ENCODE measurements at regions not wholly inside any gene's neighbourhood (a gene's known extent, or its start where the extent isn't known, plus 50 kb on each side); places are given as distances from the start of the nearest gene placed in this dataset.

DNA sequence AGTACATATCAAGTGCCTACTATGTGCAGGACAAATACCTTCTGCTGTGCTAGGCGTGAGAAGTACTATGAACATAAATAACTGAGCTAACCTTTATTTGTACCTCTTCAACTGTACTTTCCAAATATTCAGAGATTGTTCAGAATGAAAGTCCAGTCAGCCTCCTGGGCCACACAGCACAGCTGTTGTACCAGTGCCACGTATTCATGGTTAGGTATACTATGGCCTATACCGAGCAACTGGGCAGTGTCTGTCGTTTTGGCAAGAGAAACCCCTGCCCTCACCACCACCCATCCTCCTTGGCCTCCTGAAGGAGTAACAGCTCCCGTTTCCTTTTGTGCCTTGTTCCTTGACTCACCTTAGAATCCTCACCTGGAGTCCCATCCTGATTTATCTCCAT lies 53.0 kb downstream of the RASSF10 start:
- no peak overlapping the region for H3K4me3 ChIP-seq (ENCODE audit: low read depth, low read length)
- no peak for DNase-seq (ENCODE audit: low read depth)
- TF ChIP-seq POLR2A (IDR thresholded peaks at IDR 0.05; ENCODE audit: extremely low read depth, insufficient read length), result no peak
- TF ChIP-seq MYC (IDR thresholded peaks at IDR 0.05; ENCODE audit: low read depth, low read length), result no peak
- TF ChIP-seq, protein P1, sequence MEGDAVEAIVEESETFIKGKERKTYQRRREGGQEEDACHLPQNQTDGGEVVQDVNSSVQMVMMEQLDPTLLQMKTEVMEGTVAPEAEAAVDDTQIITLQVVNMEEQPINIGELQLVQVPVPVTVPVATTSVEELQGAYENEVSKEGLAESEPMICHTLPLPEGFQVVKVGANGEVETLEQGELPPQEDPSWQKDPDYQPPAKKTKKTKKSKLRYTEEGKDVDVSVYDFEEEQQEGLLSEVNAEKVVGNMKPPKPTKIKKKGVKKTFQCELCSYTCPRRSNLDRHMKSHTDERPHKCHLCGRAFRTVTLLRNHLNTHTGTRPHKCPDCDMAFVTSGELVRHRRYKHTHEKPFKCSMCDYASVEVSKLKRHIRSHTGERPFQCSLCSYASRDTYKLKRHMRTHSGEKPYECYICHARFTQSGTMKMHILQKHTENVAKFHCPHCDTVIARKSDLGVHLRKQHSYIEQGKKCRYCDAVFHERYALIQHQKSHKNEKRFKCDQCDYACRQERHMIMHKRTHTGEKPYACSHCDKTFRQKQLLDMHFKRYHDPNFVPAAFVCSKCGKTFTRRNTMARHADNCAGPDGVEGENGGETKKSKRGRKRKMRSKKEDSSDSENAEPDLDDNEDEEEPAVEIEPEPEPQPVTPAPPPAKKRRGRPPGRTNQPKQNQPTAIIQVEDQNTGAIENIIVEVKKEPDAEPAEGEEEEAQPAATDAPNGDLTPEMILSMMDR (IDR thresholded peaks at IDR 0.05; ENCODE audit: low read depth, low read length), result no peak
- TF ChIP-seq, protein P2, sequence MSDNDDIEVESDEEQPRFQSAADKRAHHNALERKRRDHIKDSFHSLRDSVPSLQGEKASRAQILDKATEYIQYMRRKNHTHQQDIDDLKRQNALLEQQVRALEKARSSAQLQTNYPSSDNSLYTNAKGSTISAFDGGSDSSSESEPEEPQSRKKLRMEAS (IDR thresholded peaks at IDR 0.05; ENCODE audit: low read depth, low read length), result no peak

DNA sequence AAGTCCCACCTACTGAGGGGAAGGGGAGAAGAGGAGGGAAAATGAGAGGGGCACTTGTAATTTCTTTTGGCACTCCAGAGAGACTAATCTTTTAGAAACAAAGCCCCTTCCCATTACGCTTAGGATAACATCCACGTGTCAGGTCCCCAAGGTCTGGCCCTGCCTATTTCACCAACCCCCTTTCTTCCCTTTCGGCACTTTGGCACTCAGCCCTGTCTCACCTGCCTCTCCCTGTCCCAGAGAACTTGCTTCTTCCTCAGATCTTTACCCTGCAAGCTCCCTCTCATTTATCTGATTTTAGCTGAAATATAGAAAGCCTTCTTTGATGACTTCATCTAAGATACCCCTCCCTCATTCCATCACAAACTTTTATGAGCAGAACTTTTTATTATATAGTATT lies 55.5 kb downstream of the RASSF10 start:
- TF ChIP-seq POLR2A (IDR thresholded peaks at IDR 0.05; ENCODE audit: extremely low read depth, insufficient read length) (no peak), MYC (IDR thresholded peaks at IDR 0.05; ENCODE audit: low read depth, low read length) (no peak)
- TF ChIP-seq, protein P2 (IDR thresholded peaks at IDR 0.05; ENCODE audit: low read depth, low read length), result no peak
- TF ChIP-seq, protein P1 (IDR thresholded peaks at IDR 0.05; ENCODE audit: low read depth, low read length), result no peak
- H3K4me3 ChIP-seq (ENCODE audit: low read depth, low read length), result no peak overlapping the region
- no peak for DNase-seq (ENCODE audit: low read depth)

DNA sequence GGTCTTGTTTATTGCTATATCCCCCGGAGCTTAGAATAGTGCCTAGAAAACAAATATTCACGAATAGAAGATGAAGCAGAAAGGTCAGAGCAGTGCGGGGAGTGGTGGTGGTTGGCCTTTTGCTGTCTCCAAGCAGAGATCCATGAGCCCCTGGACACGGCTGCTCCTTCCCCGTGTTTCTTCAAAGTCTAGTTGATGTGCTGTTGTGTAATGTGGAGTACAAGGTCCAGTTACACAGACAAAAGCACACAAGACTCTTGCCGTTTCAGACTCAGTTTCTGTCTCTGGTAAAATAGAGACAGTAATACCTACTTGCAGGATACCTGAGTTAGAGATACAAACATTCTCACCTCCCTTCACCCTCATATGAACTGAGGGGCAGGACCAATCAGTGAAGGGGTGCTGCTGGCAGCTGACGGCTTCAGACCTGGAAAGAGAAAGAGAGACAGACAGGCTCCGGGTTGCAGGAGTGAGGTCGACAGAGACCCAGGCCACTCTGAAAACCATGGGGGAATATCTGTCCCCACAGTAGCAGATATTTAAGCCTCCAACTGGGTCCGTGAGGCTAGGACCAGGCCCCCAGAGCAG lies 56.2 kb downstream of the RASSF10 start:
- DNase-seq (ENCODE audit: low read depth), result no peak
- TF ChIP-seq, protein P1 (IDR thresholded peaks at IDR 0.05; ENCODE audit: low read depth, low read length), result no peak
- TF ChIP-seq, protein P2 (IDR thresholded peaks at IDR 0.05; ENCODE audit: low read depth, low read length), result no peak
- no peak for TF ChIP-seq MYC (IDR thresholded peaks at IDR 0.05; ENCODE audit: low read depth, low read length)
- TF ChIP-seq POLR2A (IDR thresholded peaks at IDR 0.05; ENCODE audit: extremely low read depth, insufficient read length), result no peak
- H3K4me3 ChIP-seq (ENCODE audit: low read depth, low read length), result no peak overlapping the region

DNA sequence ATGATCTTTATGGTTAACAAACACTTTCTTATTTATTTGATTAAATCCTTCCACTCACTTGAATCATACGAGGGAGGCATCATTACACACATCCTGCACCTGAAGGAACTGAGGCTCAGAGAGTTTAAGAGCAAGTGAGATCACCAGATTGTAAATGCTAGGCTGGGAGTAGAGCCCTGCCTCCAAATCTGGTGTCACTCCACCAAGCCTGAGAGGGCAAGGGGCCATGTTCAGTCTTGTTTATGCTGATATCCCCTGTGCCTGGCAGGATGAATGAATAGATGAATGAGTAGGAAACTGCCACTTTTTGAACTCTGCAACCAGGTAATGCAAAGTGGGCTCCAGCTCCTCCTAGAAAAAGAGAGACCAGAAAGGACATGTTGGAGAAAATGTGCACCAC lies 59.1 kb downstream of the RASSF10 start:
- no peak for DNase-seq (ENCODE audit: low read depth)
- no peak overlapping the region for H3K4me3 ChIP-seq (ENCODE audit: low read depth, low read length)
- TF ChIP-seq MYC (IDR thresholded peaks at IDR 0.05; ENCODE audit: low read depth, low read length) (no peak), POLR2A (IDR thresholded peaks at IDR 0.05; ENCODE audit: extremely low read depth, insufficient read length) (no peak)
- TF ChIP-seq, protein P2 (IDR thresholded peaks at IDR 0.05; ENCODE audit: low read depth, low read length), result no peak
- TF ChIP-seq, protein P1 (IDR thresholded peaks at IDR 0.05; ENCODE audit: low read depth, low read length), result no peak

DNA sequence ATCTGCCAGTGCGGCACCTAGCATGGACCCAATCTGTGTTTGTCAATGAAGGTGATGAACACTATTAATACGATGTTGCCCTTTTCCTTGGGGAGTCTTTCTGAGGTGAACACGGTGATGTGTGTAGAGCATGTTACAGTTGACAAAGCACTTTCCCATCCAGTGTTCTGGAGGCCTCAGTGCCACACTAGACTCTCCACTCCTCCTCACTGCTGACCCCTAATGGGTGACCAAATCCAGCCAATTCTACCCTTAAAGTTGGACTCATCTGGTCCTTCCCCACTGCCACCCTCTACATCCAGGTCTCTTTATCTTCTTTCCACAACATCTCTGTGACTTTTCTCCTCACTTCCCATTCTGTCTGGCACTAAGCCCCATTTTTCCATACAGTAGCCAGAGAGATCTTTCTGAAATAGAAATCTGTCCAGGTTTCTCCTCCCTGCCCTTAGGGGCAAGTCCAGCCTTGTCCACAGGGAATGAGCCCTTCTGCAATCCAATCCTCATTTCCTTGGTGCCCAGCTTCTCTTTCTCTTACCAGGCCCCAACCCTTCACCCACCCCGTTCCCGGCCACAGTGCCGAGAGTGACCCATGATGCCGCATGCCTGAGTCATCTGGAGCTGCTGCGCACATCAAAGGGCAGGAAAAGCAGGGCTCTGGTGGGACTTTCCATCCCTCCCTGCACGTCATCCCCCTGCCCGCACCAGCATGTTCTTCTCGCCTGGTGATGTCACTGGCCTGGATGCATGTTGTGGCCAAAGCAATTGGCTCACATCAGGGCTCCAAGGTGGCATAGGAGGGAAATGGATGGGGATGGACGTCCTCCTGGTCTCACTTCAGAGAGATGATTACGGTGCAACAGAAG lies 64.2 kb downstream of the RASSF10 start:
- no peak for DNase-seq (ENCODE audit: low read depth)
- H3K4me3 ChIP-seq (ENCODE audit: low read depth, low read length), result no peak overlapping the region
- TF ChIP-seq, protein P2 (IDR thresholded peaks at IDR 0.05; ENCODE audit: low read depth, low read length), result no peak
- TF ChIP-seq MYC (IDR thresholded peaks at IDR 0.05; ENCODE audit: low read depth, low read length) (no peak), POLR2A (IDR thresholded peaks at IDR 0.05; ENCODE audit: extremely low read depth, insufficient read length) (no peak)
- TF ChIP-seq, protein P1 (IDR thresholded peaks at IDR 0.05; ENCODE audit: low read depth, low read length), result no peak
